ENCODE measurements at regions not wholly inside any gene's neighbourhood (a gene's known extent, or its start where the extent isn't known, plus 50 kb on each side); places are given as distances from the start of the nearest gene placed in this dataset.

- DNase-seq = no peak
Observed at GRCh38 chr6:146886587-146887446, 288.0 kb downstream of the ADGB start.

- no peak for DNase-seq
Observed at GRCh38 chr6:146887447-146888077, 288.8 kb downstream of the ADGB start.

- DNase-seq = no peak
Observed at GRCh38 chr6:146889303-146889702, 290.5 kb downstream of the ADGB start.

GRCh38 chr6:146890172-146890571 lies 291.4 kb downstream of the ADGB start:
- no peak for DNase-seq

- no peak for DNase-seq
Observed at GRCh38 chr6:146890644-146891434, 292.1 kb downstream of the ADGB start.

- DNase-seq = no peak
Observed at GRCh38 chr6:146891615-146892265, 293.0 kb downstream of the ADGB start.

GRCh38 chr6:146892283-146892612 lies 293.5 kb downstream of the ADGB start:
- no peak for DNase-seq

- DNase-seq = no peak
Observed at GRCh38 chr6:146892613-146893401, 294.0 kb downstream of the ADGB start.

GRCh38 chr6:146893690-146894089 lies 294.9 kb downstream of the ADGB start:
- DNase-seq = no peak

- DNase-seq = no peak
Observed at GRCh38 chr6:146894624-146895023, 295.9 kb downstream of the ADGB start.

GRCh38 chr6:146895101-146895771 lies 296.5 kb downstream of the ADGB start:
- DNase-seq = no peak

- no peak for DNase-seq
Observed at GRCh38 chr6:146895772-146896061, 296.9 kb downstream of the ADGB start.

- no peak for DNase-seq
Observed at GRCh38 chr6:146896062-146896813, 297.5 kb downstream of the ADGB start.

- DNase-seq = no peak
Observed at GRCh38 chr6:146896960-146897701, 298.4 kb downstream of the ADGB start.

GRCh38 chr6:146898069-146898887 lies 299.5 kb downstream of the ADGB start:
- no peak for DNase-seq

GRCh38 chr6:146898888-146899227 lies 300.1 kb downstream of the ADGB start:
- no peak for DNase-seq

GRCh38 chr6:146901940-146902816 lies 302.0 kb upstream of the STXBP5 start:
- DNase-seq = no peak

GRCh38 chr6:146902846-146903245 lies 301.4 kb upstream of the STXBP5 start:
- no peak for DNase-seq

GRCh38 chr6:146903451-146903850 lies 300.8 kb upstream of the STXBP5 start:
- DNase-seq = no peak

Measured in NCI-H187 (cell line).